RWPE2 (cell line): ENCODE measurements at regions not wholly inside any gene's neighbourhood (a gene's known extent, or its start where the extent isn't known, plus 50 kb on each side); places are given as distances from the start of the nearest gene placed in this dataset.

Source experiments
- ATAC-seq: fragments of 200-7000 bp; cut with Tn5 transposase; 3 replicates; pipeline ENCODE4 v1.9.1; 2021; ENCODE audit warnings: low read depth
- DNase-seq: peaks from one replicate; pipeline ENCODE4 v3.0.0-alpha.2; 2020; ENCODE audit warnings: low spot score
- H3K27ac ChIP-seq: fragments of 450-650 bp; 2 replicates; pipeline ENCODE4 v1.5.1; 2017; ENCODE audit warnings: mild to moderate bottlenecking; ENCODE audit not compliant: poor library complexity, severe bottlenecking
- H3K27me3 ChIP-seq: fragments of 250-450 bp; sonication (Bioruptor Pico); 2 replicates; pipeline ENCODE4 v1.5.1; 2021; ENCODE audit warnings: mild to moderate bottlenecking, moderate library complexity; ENCODE audit not compliant: insufficient read depth, poor library complexity, severe bottlenecking
- H3K36me3 ChIP-seq: fragments of 250-450 bp; sonication (Bioruptor Pico); 2 replicates; pipeline ENCODE4 v1.5.1; 2020; ENCODE audit warnings: low read depth, mild to moderate bottlenecking, moderate library complexity
- H3K4me1 ChIP-seq: fragments of 250-450 bp; sonication (Bioruptor Pico); 2 replicates; pipeline ENCODE4 v1.5.1; 2021; ENCODE audit warnings: mild to moderate bottlenecking, moderate library complexity; ENCODE audit not compliant: insufficient read depth, poor library complexity, severe bottlenecking
- H3K4me3 ChIP-seq: fragments of 250-450 bp; sonication (Bioruptor Pico); 2 replicates; pipeline ENCODE4 v1.5.1; 2021; ENCODE audit warnings: mild to moderate bottlenecking, moderate library complexity; ENCODE audit not compliant: severe bottlenecking
- H3K9me3 ChIP-seq: fragments of 250-450 bp; sonication (Bioruptor Pico); 2 replicates; pipeline ENCODE4 v1.5.1; 2021; ENCODE audit warnings: mild to moderate bottlenecking, moderate library complexity; ENCODE audit not compliant: severe bottlenecking
- CTCF ChIP-seq: fragments of 450-650 bp; IDR thresholded peaks from one replicate; pipeline ENCODE4 v1.5.1; 2017; ENCODE audit warnings: mild to moderate bottlenecking, moderate library complexity; ENCODE audit not compliant: poor library complexity, severe bottlenecking

- TF ChIP-seq CTCF: no peak
- H3K9me3 ChIP-seq: no peaks in the 10 kb centered on the region
- H3K4me1 ChIP-seq: peaks cover 25% of the 10 kb centered on the region
- ATAC-seq: no peak
- no peaks in the 10 kb centered on the region for H3K36me3 ChIP-seq
- H3K27ac ChIP-seq: peak overlapping the region; percentile 94
- no peak for DNase-seq
- no peaks in the 10 kb centered on the region for H3K27me3 ChIP-seq
- no peak overlapping the region for H3K4me3 ChIP-seq
Measured at GRCh38 chr6:110548110-110548847, 71.9 kb upstream of the SLC22A16 start.

- H3K4me3 ChIP-seq: no peak overlapping the region
- peak; percentile 86 for ATAC-seq
- DNase-seq: no peak
- TF ChIP-seq CTCF: no peak
- peak overlapping the region; percentile 94 for H3K27ac ChIP-seq
- H3K4me1 ChIP-seq: peaks cover 33% of the 10 kb centered on the region
- H3K36me3 ChIP-seq: no peaks in the 10 kb centered on the region
- H3K27me3 ChIP-seq: no peaks in the 10 kb centered on the region
- H3K9me3 ChIP-seq: no peaks in the 10 kb centered on the region
Measured at GRCh38 chr6:110547266-110547964, 71.0 kb upstream of the SLC22A16 start.

- no peaks in the 10 kb centered on the region for H3K36me3 ChIP-seq
- no peak overlapping the region for H3K4me3 ChIP-seq
- H3K4me1 ChIP-seq: peaks cover 33% of the 10 kb centered on the region
- H3K27me3 ChIP-seq: no peaks in the 10 kb centered on the region
- DNase-seq (no peak), ATAC-seq (no peak)
- no peaks in the 10 kb centered on the region for H3K9me3 ChIP-seq
- H3K27ac ChIP-seq: no peak overlapping the region
- TF ChIP-seq CTCF: no peak
Measured at GRCh38 chr6:110545081-110545872, 68.9 kb upstream of the SLC22A16 start.

- no peak for TF ChIP-seq CTCF
- no peak overlapping the region for H3K4me3 ChIP-seq
- peaks cover 33% of the 10 kb centered on the region for H3K4me1 ChIP-seq
- H3K9me3 ChIP-seq: no peaks in the 10 kb centered on the region
- DNase-seq (no peak), ATAC-seq (no peak)
- H3K36me3 ChIP-seq: no peaks in the 10 kb centered on the region
- peak overlapping the region; percentile 40 for H3K27ac ChIP-seq
- H3K27me3 ChIP-seq: no peaks in the 10 kb centered on the region
Measured at GRCh38 chr6:110544472-110544871, 68.1 kb upstream of the SLC22A16 start.
